ENCODE measurements at regions not wholly inside any gene's neighbourhood (a gene's known extent, or its start where the extent isn't known, plus 50 kb on each side); places are given as distances from the start of the nearest gene placed in this dataset.

GRCh38 chr9:126217797-126218196 is 108.8 kb upstream of the MVB12B start:
- no peak overlapping the region for H3K27ac ChIP-seq (ENCODE audit: extremely low read depth, low read depth, low read length)
- 2% methylated on average over 7 of the region's 7 CpGs for WGBS (ENCODE audit: insufficient coverage, low coverage, missing lambda C conversion rate)
- intact Hi-C loops (cut with micrococcal nuclease): no loop called here
- no peak overlapping the region for H2AFZ ChIP-seq (ENCODE audit: low read depth, low read length)
- FAIRE-seq (no peak), ATAC-seq (no peak), DNase-seq (ENCODE audit: extremely low read depth in 1 of 4, low spot score in 3 of 4) (no peak)
- no TSS peak for BruUV-seq (replicated peaks)
- no peaks in the 10 kb centered on the region for H3K79me2 ChIP-seq (ENCODE audit: control insufficient read depth, insufficient read depth, low read length)
- H3K27me3 ChIP-seq (ENCODE audit: control insufficient read depth in 2 of 2, insufficient read depth in 2 of 2, low read length in 2 of 2): peaks cover 0 to 23% of the 10 kb centered on the region in 2 experiments; a peak in 3 of 5 replicates
- H3K36me3 ChIP-seq (ENCODE audit: control insufficient read depth, insufficient read depth, low read length): no peaks in the 10 kb centered on the region
- in situ Hi-C loops (cut with MboI): no loop called here
- TF ChIP-seq CCAR2 (IDR thresholded peaks at IDR 0.05; ENCODE audit: low read depth, low read length) (no peak), ZNF12 (CRISPR knock-in tag; IDR thresholded peaks at IDR 0.05) (no peak), ZZZ3 (IDR thresholded peaks at IDR 0.05) (no peak), NEUROD1 (IDR thresholded peaks at IDR 0.05; ENCODE audit: borderline replicate concordance, low read depth, low read length, partially characterized antibody) (no peak), ZNF134 (CRISPR knock-in tag; conservative IDR thresholded peaks at IDR 0.05) (no peak), RHOXF2B (CRISPR knock-in tag; conservative IDR thresholded peaks at IDR 0.05) (no peak), CHD1 (IDR thresholded peaks at IDR 0.05; ENCODE audit: low read length) (no peak), SRSF9 (IDR thresholded peaks at IDR 0.05; ENCODE audit: borderline replicate concordance, low read depth, low read length) (no peak), L3MBTL2 (IDR thresholded peaks at IDR 0.05) (no peak)
- no peak overlapping the region for H3K4me3 ChIP-seq
- no peak overlapping the region for H3K9ac ChIP-seq (ENCODE audit: insufficient read depth in 1 of 2, low read depth in 2 of 2, low read length in 2 of 2)
- POLR2A ChIA-PET: no interaction called here
- no peaks in the 10 kb centered on the region for H4K20me1 ChIP-seq (replicated peaks; ENCODE audit: control insufficient read depth, insufficient read depth, low read length)
- no peak overlapping the region for H3K4me2 ChIP-seq (ENCODE audit: insufficient read depth, low read length)
- no peaks in the 10 kb centered on the region for H3K9me3 ChIP-seq (replicated peaks; ENCODE audit: control insufficient read depth, insufficient read depth, low read depth, low read length)
- CTCF ChIA-PET (ENCODE audit: low intra/inter-chr PET ratio): no interaction called here
- no peaks in the 10 kb centered on the region for H3K9me1 ChIP-seq (ENCODE audit: control insufficient read depth, insufficient read depth, low read length)
- H3K4me1 ChIP-seq (replicated peaks in 1 of 2; ENCODE audit: control insufficient read depth in 2 of 2, insufficient read depth in 2 of 2, low read length in 2 of 2): no peaks in the 10 kb centered on the region; a peak in 1 of 5 replicates

All from K562 (cell line).